HCT116 (cell line): ENCODE measurements at regions not wholly inside any gene's neighbourhood (a gene's known extent, or its start where the extent isn't known, plus 50 kb on each side); places are given as distances from the start of the nearest gene placed in this dataset.

Experiments used
- ATAC-seq: fragments of 200-7000 bp; cut with Tn5 transposase; 2 replicates; pipeline ENCODE4 v1.9.1; 2020; ENCODE audit warnings: mild to moderate bottlenecking, moderate library complexity
- BruUV-seq: library from RNA; stranded (reverse); fragments of 400-500 nt; replicated peaks from 2 replicates; lab custom pipeline; 2021; lab: Mats Ljungman, UMichigan
- CTCF ChIA-PET: fragments of 300-600 bp; sonication (Branson Sonifier 250); formaldehyde crosslinking; loops from one replicate; lab custom pipeline; 2021; ENCODE audit warnings: antibody characterized with exemption; lab: Charles Lee
- POLR2A ChIA-PET: fragments of 300-600, 350-600 bp; sonication (Branson Sonifier 250); formaldehyde crosslinking; loops from one replicate; lab custom pipeline; 2021; ENCODE audit warnings: antibody characterized with exemption; lab: Charles Lee
- RAD21 ChIA-PET, 2 experiments: fragments of 300-600 bp; sonication (Branson Sonifier 250); formaldehyde crosslinking; loops; one replicate each; lab custom pipeline; 2023; ENCODE audit warnings: low total read pairs in 2 of 2; ENCODE audit not compliant: uncharacterized antibody in 2 of 2, unreplicated experiment in 2 of 2, low non-redundant PET in 1 of 2; lab: Charles Lee
- DNase-seq: peaks from one replicate; pipeline ENCODE4 v3.0.0-alpha.2; 2010; ENCODE audit warnings: low read depth, low spot score
- H2AFZ ChIP-seq: fragments of 200-600 bp; shearing (Covaris generic), sonication (generic); 2 replicates; pipeline ENCODE4 v1.6.1; 2017; ENCODE audit warnings: low read depth, mixed run types, mixed read lengths, antibody characterized with exemption, low read length; ENCODE audit not compliant: poor library complexity, severe bottlenecking
- H3K27ac ChIP-seq: 2 replicates; pipeline ENCODE4 v1.5.1; 2012; ENCODE audit warnings: low read depth, low read length
- H3K27me3 ChIP-seq: fragments of 200-600 bp; sonication (generic); 2 replicates; pipeline ENCODE4 v1.6.1; 2016; ENCODE audit warnings: mixed run types, low read length, mixed read lengths; ENCODE audit not compliant: insufficient read depth
- H3K36me3 ChIP-seq, 2 experiments: fragments of 200-500 bp in 1 of 2; fragments of 200-600 bp in 1 of 2; sonication (Bioruptor generic) in 1 of 2; sonication (generic) in 1 of 2; 2 replicates each; pipeline versions ENCODE4 v1.5.1 to v1.6.1; 2014 to 2016; ENCODE audit warnings: low read length in 2 of 2, inconsistent platforms in 1 of 2, mixed read lengths in 1 of 2, mixed run types in 1 of 2; ENCODE audit not compliant: insufficient read depth in 2 of 2, control insufficient read depth in 1 of 2
- H3K4me1 ChIP-seq, 2 experiments: fragments of 200-600 bp in 1 of 2; sonication (generic) in 1 of 2; 2 replicates each; pipeline versions ENCODE4 v1.5.1 to v1.6.1; 2012 to 2017; ENCODE audit warnings: low read length in 2 of 2, inconsistent platforms in 1 of 2, mild to moderate bottlenecking in 1 of 2, mixed read lengths in 1 of 2, mixed run types in 1 of 2, moderate library complexity in 1 of 2; ENCODE audit not compliant: insufficient read depth in 2 of 2, control insufficient read depth in 1 of 2
- H3K4me2 ChIP-seq: fragments of 200-600 bp; sonication (generic); 2 replicates; pipeline ENCODE4 v1.6.1; 2017; ENCODE audit warnings: mixed run types, low read length, mixed read lengths
- H3K4me3 ChIP-seq, 2 experiments: fragments of 200-600 bp in 1 of 2; sonication (generic) in 1 of 2; replicated peaks in 1 of 2; 2 replicates each; pipeline ENCODE4 v1.5.1; 2011 to 2016; ENCODE audit warnings: low read length in 2 of 2, control low read depth in 1 of 2, low read depth in 1 of 2, mild to moderate bottlenecking in 1 of 2, mixed read lengths in 1 of 2, mixed run types in 1 of 2
- H3K79me2 ChIP-seq: fragments of 200-600 bp; sonication (generic); 2 replicates; pipeline ENCODE4 v1.6.1; 2017; ENCODE audit warnings: mild to moderate bottlenecking, mixed run types, low read length, moderate library complexity, mixed read lengths; ENCODE audit not compliant: insufficient read depth
- H3K9ac ChIP-seq: fragments of 200-600 bp; sonication (generic); 2 replicates; pipeline ENCODE4 v1.6.1; 2016; ENCODE audit warnings: low read length, mixed read lengths
- H3K9me2 ChIP-seq: fragments of 200-600 bp; sonication (generic), shearing (Covaris generic); 2 replicates; pipeline ENCODE4 v1.6.1; 2017; ENCODE audit warnings: mixed run types, mild to moderate bottlenecking, moderate library complexity; ENCODE audit not compliant: insufficient read depth
- H3K9me3 ChIP-seq, 2 experiments: fragments of 200-500 bp in 1 of 2; fragments of 200-600 bp in 1 of 2; sonication (Bioruptor generic) in 1 of 2; sonication (generic) in 1 of 2; 2 replicates each; pipeline ENCODE4 v1.6.1; 2014 to 2017; ENCODE audit warnings: low read length in 2 of 2, mixed read lengths in 2 of 2, inconsistent platforms in 1 of 2, low read depth in 1 of 2, mild to moderate bottlenecking in 1 of 2, mixed run types in 1 of 2, moderate library complexity in 1 of 2; ENCODE audit not compliant: control insufficient read depth in 1 of 2, insufficient read depth in 1 of 2
- H4K20me1 ChIP-seq: fragments of 200-600 bp; sonication (generic), shearing (Covaris generic); 2 replicates; pipeline ENCODE4 v1.6.1; 2017; ENCODE audit warnings: mixed run types, mild to moderate bottlenecking, moderate library complexity; ENCODE audit not compliant: insufficient read depth
- CEBPB ChIP-seq: IDR thresholded peaks from 2 replicates; pipeline ENCODE4 v1.6.1; 2012; ENCODE audit warnings: low read depth
- EGR1 ChIP-seq: IDR thresholded peaks from 2 replicates; pipeline ENCODE4 v1.6.1; 2012; ENCODE audit warnings: low read depth
- ELF1 ChIP-seq: IDR thresholded peaks from 2 replicates; pipeline ENCODE4 v1.6.1; 2012; ENCODE audit warnings: low read depth, borderline replicate concordance
- EZH2 ChIP-seq: fragments of 200-600 bp; sonication (generic); IDR thresholded peaks from 2 replicates; pipeline ENCODE4 v1.6.1; 2017; ENCODE audit warnings: antibody characterized with exemption, mixed run types
- EZH2phosphoT487 ChIP-seq: fragments of 200-600 bp; IDR thresholded peaks from 2 replicates; pipeline ENCODE4 v1.6.1; 2018; ENCODE audit warnings: antibody characterized with exemption, borderline replicate concordance
- JUND ChIP-seq: IDR thresholded peaks from 2 replicates; pipeline ENCODE4 v1.6.1; 2012
- POLR2AphosphoS5 ChIP-seq: IDR thresholded peaks from 2 replicates; pipeline ENCODE4 v1.6.1; 2011; ENCODE audit warnings: mild to moderate bottlenecking, low read depth, low read length, moderate library complexity
- REST ChIP-seq: IDR thresholded peaks from 2 replicates; pipeline ENCODE4 v1.6.1; 2012; ENCODE audit warnings: low read depth
- SP1 ChIP-seq: IDR thresholded peaks from 2 replicates; pipeline ENCODE4 v1.6.1; 2012; ENCODE audit warnings: low read depth
- SRF ChIP-seq: IDR thresholded peaks from 2 replicates; pipeline ENCODE4 v1.6.1; 2012; ENCODE audit warnings: low read depth
- intact Hi-C: fragments of 100-400 bp; cut with micrococcal nuclease; formaldehyde crosslinking; loops from 2 replicates; pipeline ENCODE4 v1.10.0; 2022

GRCh38 chr1:104636581-104636980 lies 886.9 kb downstream of the AMY1C start (continued):
- TF ChIP-seq REST (no peak), POLR2AphosphoS5 (no peak), EZH2 (no peak), SP1 (no peak), EGR1 (no peak), JUND (no peak), EZH2phosphoT487 (no peak), SRF (no peak), ELF1 (no peak)

GRCh38 chr1:104646233-104646632 lies 896.5 kb downstream of the AMY1C start:
- ATAC-seq (no peak), DNase-seq (no peak)
- Histone ChIP-seq H3K27me3 (no peaks in the 10 kb centered on the region), H3K9me2 (no peaks in the 10 kb centered on the region), H3K9ac (no peak overlapping the region), H2AFZ (no peak overlapping the region), H3K9me3 (peaks cover 0 to 5% of the 10 kb centered on the region in 2 experiments; a peak in 2 of 4 replicates), H3K4me2 (no peak overlapping the region), H3K4me3 (no peak overlapping the region), H3K79me2 (no peaks in the 10 kb centered on the region), H3K27ac (no peak overlapping the region), H4K20me1 (no peaks in the 10 kb centered on the region), H3K4me1 (no peaks in the 10 kb centered on the region), H3K36me3 (no peaks in the 10 kb centered on the region)
- no TSS peak for BruUV-seq
- RAD21 ChIA-PET = no interaction called here
- CTCF ChIA-PET = no interaction called here
- POLR2A ChIA-PET = no interaction called here
- TF ChIP-seq CEBPB (no peak), JUND (no peak), EGR1 (no peak), SP1 (no peak), REST (no peak), ELF1 (no peak)
- intact Hi-C loops = no loop called here
